ENCODE measurements at regions not wholly inside any gene's neighbourhood (a gene's known extent, or its start where the extent isn't known, plus 50 kb on each side); places are given as distances from the start of the nearest gene placed in this dataset.

DNA sequence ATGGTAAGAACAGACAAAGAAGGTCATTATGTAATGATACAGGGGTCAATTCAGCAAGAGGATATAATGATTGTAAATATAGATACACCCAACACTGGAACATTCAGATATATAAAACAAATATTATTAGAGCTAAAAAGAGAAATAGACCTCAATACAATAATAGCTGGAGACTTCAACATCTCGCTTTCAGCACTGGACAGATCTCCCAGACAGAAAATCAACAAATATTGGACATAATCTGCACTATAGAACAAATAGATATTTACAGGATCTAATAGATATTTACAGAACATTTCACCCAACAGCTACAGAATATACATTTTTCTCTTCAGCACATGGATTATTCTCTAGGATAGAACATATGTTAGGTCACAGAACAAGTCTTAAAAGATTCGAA lies 190.6 kb upstream of the RFX3 start:
- no peak for TF ChIP-seq CTCF (IDR thresholded peaks at IDR 0.05)
- no peak for TF ChIP-seq POLR2A (IDR thresholded peaks at IDR 0.05)
